ENCODE measurements at regions not wholly inside any gene's neighbourhood (a gene's known extent, or its start where the extent isn't known, plus 50 kb on each side); places are given as distances from the start of the nearest gene placed in this dataset.
"Not testable (repeated sequence)": the region's sequence is repeated elsewhere in the genome, so short reads cannot be mapped to it uniquely, and the experiment has no call there.

GRCh38 chr18:78494204-78495085 is 485.2 kb upstream of the SALL3 start:
- FAIRE-seq (no peak), DNase-seq (ENCODE audit: insufficient read length) (no peak)
- no peak for TF ChIP-seq TAF1 (IDR thresholded peaks at IDR 0.05; ENCODE audit: borderline replicate concordance, low read depth, low read length)
- no peak for TF ChIP-seq POLR2A (IDR thresholded peaks at IDR 0.05; ENCODE audit: low read depth, low read length)
- no peak for TF ChIP-seq POLR2AphosphoS5 (IDR thresholded peaks at IDR 0.05; ENCODE audit: low read depth, low read length)

DNA sequence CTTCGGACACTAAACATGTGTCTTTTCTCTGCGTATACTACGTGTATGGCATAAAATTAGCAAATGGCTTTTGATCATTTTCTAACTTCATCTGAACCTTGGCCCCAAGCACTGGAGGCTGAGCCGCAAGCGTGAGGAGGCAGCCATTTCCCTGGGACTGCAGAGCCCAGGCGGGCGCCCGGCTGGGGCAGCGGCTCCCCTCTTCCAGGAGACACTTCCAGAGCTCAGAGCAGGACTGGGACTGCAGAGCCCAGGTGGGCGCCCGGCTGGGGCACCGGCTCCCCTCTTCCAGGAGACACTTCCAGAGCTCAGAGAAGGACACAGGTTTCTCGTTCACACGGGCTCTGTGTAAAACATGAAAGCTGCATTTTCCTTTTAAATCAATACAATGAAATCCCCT is 484.1 kb upstream of the SALL3 start:
- FAIRE-seq (no peak), DNase-seq (ENCODE audit: insufficient read length) (no peak)
- TF ChIP-seq TAF1 (IDR thresholded peaks at IDR 0.05; ENCODE audit: borderline replicate concordance, low read depth, low read length) (no peak), POLR2AphosphoS5 (IDR thresholded peaks at IDR 0.05; ENCODE audit: low read depth, low read length) (no peak), POLR2A (IDR thresholded peaks at IDR 0.05; ENCODE audit: low read depth, low read length) (no peak)

DNA sequence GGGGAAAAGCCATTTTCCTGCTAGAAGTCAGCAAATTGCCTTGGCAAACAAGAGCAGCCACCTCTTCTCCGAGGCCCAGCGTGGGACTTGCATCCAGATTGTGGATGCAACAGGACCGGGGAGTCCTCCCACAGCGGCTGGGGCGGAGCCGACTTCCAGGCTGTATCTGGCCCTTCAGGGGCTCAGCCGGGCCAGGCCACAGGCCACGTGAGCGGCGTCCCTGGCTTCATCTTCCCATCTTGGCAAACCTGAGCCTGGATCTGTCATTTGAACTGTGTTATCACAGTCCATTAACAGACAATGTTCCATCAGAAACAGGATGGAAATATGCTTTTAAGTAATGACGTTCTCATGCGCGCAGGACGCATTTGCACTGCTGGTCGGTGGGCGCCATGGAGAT is 483.5 kb upstream of the SALL3 start:
- no peak for TF ChIP-seq TAF1 (IDR thresholded peaks at IDR 0.05; ENCODE audit: borderline replicate concordance, low read depth, low read length)
- TF ChIP-seq POLR2AphosphoS5 (IDR thresholded peaks at IDR 0.05; ENCODE audit: low read depth, low read length): no peak
- TF ChIP-seq POLR2A (IDR thresholded peaks at IDR 0.05; ENCODE audit: low read depth, low read length): no peak
- FAIRE-seq (no peak), DNase-seq (ENCODE audit: insufficient read length) (no peak)

DNA sequence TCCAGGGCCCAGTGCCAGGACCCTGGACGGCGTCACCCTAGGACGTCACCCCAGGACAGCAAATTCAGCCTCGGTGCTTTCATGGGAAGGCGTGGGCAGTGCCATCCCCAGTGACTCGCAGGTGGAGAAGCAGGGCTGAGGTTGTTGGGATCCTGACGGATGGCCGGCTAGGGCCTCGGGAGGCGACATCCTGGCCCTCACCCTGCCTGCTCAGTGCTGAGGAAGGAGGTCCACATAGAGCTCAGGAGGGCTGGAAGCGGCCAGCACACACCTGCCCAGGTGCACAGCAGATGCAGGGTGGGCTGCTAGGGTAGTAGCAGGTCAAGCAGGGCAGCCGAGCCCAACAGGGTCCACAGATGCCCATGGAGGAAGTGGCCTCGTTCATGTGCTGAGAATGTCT is 482.0 kb upstream of the SALL3 start:
- DNase-seq (ENCODE audit: insufficient read length) (no peak), FAIRE-seq (no peak)
- TF ChIP-seq POLR2AphosphoS5 (IDR thresholded peaks at IDR 0.05; ENCODE audit: low read depth, low read length) (no peak), POLR2A (IDR thresholded peaks at IDR 0.05; ENCODE audit: low read depth, low read length) (no peak), TAF1 (IDR thresholded peaks at IDR 0.05; ENCODE audit: borderline replicate concordance, low read depth, low read length) (no peak)

DNA sequence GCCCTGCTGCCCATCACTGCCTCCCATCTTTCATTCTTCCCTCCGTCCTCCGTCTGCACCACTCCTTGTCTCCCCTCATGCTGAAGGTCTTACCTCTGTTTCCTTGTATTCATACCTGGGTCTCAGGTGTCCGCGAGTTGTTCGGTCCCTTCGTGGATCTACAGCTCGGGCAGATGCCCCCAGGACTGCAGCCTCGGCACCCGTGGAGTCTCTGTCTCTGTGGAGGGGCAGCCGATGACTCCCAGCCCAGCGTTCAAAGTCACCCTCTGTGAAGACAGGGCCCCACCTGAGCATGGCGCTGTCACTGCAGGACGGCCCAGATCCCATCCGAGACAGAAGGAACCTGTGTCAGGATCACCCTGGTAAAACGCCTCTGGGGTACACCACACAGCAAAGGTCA is 480.0 kb upstream of the SALL3 start:
- FAIRE-seq (no peak), DNase-seq (ENCODE audit: insufficient read length) (no peak)
- TF ChIP-seq POLR2AphosphoS5 (IDR thresholded peaks at IDR 0.05; ENCODE audit: low read depth, low read length) (no peak), TAF1 (IDR thresholded peaks at IDR 0.05; ENCODE audit: borderline replicate concordance, low read depth, low read length) (no peak), POLR2A (IDR thresholded peaks at IDR 0.05; ENCODE audit: low read depth, low read length) (no peak)

GRCh38 chr18:78501251-78501650 is 478.4 kb upstream of the SALL3 start:
- no peak for DNase-seq (ENCODE audit: insufficient read length)
- FAIRE-seq: no peak
- no peak for TF ChIP-seq POLR2AphosphoS5 (IDR thresholded peaks at IDR 0.05; ENCODE audit: low read depth, low read length)
- TF ChIP-seq TAF1 (IDR thresholded peaks at IDR 0.05; ENCODE audit: borderline replicate concordance, low read depth, low read length): no peak
- no peak for TF ChIP-seq POLR2A (IDR thresholded peaks at IDR 0.05; ENCODE audit: low read depth, low read length)

DNA sequence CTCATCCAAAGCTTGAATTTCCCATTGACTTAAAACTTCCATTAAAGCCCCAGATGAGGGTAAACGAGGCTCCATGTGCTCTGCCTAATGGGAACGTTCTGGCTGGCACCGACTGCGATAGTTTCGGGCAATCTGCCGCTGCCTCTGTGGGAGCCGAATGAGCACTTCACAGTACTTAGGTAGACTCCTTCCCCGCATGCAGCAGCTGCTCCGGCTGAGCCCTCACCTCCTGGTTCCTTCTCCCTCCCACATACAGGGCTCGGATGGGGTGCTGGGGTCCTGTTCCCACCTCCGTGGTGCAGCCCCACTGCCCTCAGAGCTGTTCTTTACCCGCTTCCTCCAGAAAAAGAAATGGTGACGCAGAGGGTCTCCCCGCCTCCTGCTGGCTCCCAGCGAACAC is 476.5 kb upstream of the SALL3 start:
- DNase-seq (ENCODE audit: insufficient read length) (no peak), FAIRE-seq (no peak)
- no peak for TF ChIP-seq POLR2AphosphoS5 (IDR thresholded peaks at IDR 0.05; ENCODE audit: low read depth, low read length)
- no peak for TF ChIP-seq TAF1 (IDR thresholded peaks at IDR 0.05; ENCODE audit: borderline replicate concordance, low read depth, low read length)
- TF ChIP-seq POLR2A (IDR thresholded peaks at IDR 0.05; ENCODE audit: low read depth, low read length): no peak

DNA sequence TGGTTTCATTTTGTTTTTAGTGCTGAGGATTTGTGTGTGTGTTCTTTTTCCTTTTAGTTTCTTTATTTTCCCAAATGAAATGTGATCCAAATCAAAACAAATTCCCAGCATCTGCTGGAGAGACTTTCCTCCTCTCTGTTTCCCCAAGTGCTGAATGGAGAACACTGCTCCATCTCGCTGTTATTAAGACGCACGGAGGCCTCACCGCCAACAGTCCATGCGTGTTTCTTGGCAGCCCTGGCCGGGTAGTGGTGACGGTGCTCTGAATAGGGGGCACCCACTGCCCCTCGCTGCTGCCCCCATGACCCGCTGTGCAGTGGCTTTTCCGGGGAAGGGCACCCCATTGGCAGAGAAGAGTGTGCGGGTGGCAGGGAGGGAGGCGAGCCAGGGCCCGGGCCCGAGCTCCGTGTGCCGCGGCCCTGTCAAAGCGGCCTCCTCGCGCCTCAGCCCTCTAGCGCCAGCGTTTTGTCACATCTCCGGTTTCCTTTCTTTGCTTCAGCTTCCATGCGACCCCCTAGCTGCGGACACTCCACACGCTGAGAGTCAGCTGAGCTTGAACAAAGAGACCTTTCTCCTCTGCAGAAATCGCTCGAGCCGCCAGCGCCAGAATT is 473.7 kb upstream of the SALL3 start:
- FAIRE-seq: no peak
- no peak for DNase-seq (ENCODE audit: insufficient read length)
- no peak for TF ChIP-seq POLR2A (IDR thresholded peaks at IDR 0.05; ENCODE audit: low read depth, low read length)
- TF ChIP-seq POLR2AphosphoS5 (IDR thresholded peaks at IDR 0.05; ENCODE audit: low read depth, low read length): no peak
- TF ChIP-seq TAF1 (IDR thresholded peaks at IDR 0.05; ENCODE audit: borderline replicate concordance, low read depth, low read length): no peak

DNA sequence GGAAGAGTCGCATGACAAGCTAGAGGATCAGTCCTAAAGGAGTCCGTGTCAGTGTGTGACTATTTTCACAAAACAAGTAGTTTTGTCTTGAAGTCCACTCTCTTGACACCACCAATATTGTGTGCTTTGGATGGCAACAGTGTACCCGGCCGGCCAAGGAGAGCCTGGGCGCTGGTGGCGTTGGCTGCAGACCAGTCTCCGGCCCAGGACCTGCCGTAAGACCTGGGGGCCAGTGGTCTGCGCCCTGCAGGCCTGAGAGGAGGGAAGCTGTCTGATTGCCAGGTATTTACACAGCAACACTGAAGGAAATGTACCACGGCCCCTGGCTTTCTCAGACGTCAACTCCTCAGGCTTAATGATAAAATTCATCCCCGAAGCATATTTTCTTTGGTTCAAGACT is 472.4 kb upstream of the SALL3 start:
- TF ChIP-seq POLR2A (IDR thresholded peaks at IDR 0.05; ENCODE audit: low read depth, low read length) (no peak), TAF1 (IDR thresholded peaks at IDR 0.05; ENCODE audit: borderline replicate concordance, low read depth, low read length) (no peak), POLR2AphosphoS5 (IDR thresholded peaks at IDR 0.05; ENCODE audit: low read depth, low read length) (no peak)
- FAIRE-seq (no peak), DNase-seq (ENCODE audit: insufficient read length) (no peak)

DNA sequence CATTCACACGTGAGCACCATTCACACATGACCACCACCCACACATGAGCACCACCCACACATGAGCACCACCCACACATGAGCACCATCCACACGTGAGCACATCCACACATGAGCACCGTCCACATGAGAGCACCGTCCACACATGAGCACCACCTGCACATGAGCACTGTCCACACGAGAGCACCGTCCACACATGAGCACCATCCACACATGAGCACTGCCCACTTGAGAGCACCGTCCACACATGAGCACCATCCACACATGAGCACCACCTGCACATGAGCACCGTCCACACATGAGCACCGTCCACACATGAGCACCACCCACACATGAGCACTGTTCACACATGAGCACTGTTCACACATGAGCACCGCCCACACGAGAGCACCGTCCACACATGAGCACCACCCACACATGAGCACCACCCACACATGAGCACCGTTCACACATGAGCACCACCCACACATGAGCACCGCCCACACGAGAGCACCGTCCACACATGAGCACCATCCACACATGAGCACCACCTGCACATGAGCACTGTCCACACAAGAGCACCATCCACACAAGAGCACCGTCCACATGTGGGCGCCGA is 471.3 kb upstream of the SALL3 start:
- not testable (repeated sequence) for DNase-seq (ENCODE audit: insufficient read length); FAIRE-seq

- no peak for DNase-seq (ENCODE audit: insufficient read length)
- FAIRE-seq: no peak
- no peak for TF ChIP-seq POLR2A (IDR thresholded peaks at IDR 0.05; ENCODE audit: low read depth, low read length)
Measured at GRCh38 chr18:78510091-78510490, 469.5 kb upstream of the SALL3 start.

DNA sequence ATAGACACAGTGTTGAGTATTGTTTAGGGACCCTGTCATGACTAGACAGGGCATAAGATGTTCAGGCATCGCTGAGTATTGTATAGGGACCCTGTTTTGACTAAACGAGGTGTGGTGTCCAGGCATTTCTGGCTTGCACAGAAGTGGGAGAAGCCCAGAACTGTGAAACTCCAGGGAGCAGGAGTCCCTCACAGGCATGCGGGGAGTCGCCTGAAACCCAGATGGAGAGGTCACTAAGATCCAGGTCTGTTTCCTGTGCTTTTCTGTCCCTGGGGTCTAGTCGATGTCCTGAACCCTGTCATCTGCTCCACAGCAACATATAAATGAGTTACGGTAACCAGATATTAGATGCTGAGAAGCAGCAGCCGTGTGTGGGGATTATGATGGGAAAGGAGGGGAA is 469.0 kb upstream of the SALL3 start:
- TF ChIP-seq POLR2A (IDR thresholded peaks at IDR 0.05; ENCODE audit: low read depth, low read length) (no peak), POLR2AphosphoS5 (IDR thresholded peaks at IDR 0.05; ENCODE audit: low read depth, low read length) (no peak), TAF1 (IDR thresholded peaks at IDR 0.05; ENCODE audit: borderline replicate concordance, low read depth, low read length) (no peak)
- FAIRE-seq: no peak
- DNase-seq (ENCODE audit: insufficient read length): no peak

Measured in GM12892 (cell line).